ENCODE measurements at regions not wholly inside any gene's neighbourhood (a gene's known extent, or its start where the extent isn't known, plus 50 kb on each side); places are given as distances from the start of the nearest gene placed in this dataset.

GRCh38 chr15:98562331-98562937, 85.9 kb upstream of the IGF1R start:
- TF ChIP-seq POLR2AphosphoS5 (IDR thresholded peaks at IDR 0.05; ENCODE audit: low read depth, low read length) (no peak), REST (IDR thresholded peaks at IDR 0.05; ENCODE audit: insufficient read depth in 1 of 2, low read depth in 2 of 2, low read length in 2 of 2) (no peak), TAF1 (IDR thresholded peaks at IDR 0.05; ENCODE audit: borderline replicate concordance, insufficient read depth, low read length) (no peak), SIN3A (IDR thresholded peaks at IDR 0.05; ENCODE audit: borderline replicate concordance, insufficient read depth, low read length) (no peak), FOXP2 (optimal IDR thresholded peaks at IDR 0.05; ENCODE audit: borderline replicate concordance, extremely low read depth, extremely low read length, insufficient read depth) (no peak)

- TF ChIP-seq POLR2AphosphoS5 (IDR thresholded peaks at IDR 0.05; ENCODE audit: low read depth, low read length) (no peak), TAF1 (IDR thresholded peaks at IDR 0.05; ENCODE audit: borderline replicate concordance, insufficient read depth, low read length) (no peak), FOXP2 (optimal IDR thresholded peaks at IDR 0.05; ENCODE audit: borderline replicate concordance, extremely low read depth, extremely low read length, insufficient read depth) (no peak), SIN3A (IDR thresholded peaks at IDR 0.05; ENCODE audit: borderline replicate concordance, insufficient read depth, low read length) (no peak)
Measured at GRCh38 chr15:98565566-98565965, 82.8 kb upstream of the IGF1R start.

- TF ChIP-seq FOXP2 (optimal IDR thresholded peaks at IDR 0.05; ENCODE audit: borderline replicate concordance, extremely low read depth, extremely low read length, insufficient read depth) (no peak), TAF1 (IDR thresholded peaks at IDR 0.05; ENCODE audit: borderline replicate concordance, insufficient read depth, low read length) (no peak), REST (IDR thresholded peaks at IDR 0.05; ENCODE audit: insufficient read depth in 1 of 2, low read depth in 2 of 2, low read length in 2 of 2) (no peak), POLR2AphosphoS5 (IDR thresholded peaks at IDR 0.05; ENCODE audit: low read depth, low read length) (no peak), SIN3A (IDR thresholded peaks at IDR 0.05; ENCODE audit: borderline replicate concordance, insufficient read depth, low read length) (no peak)
Measured at GRCh38 chr15:98567951-98568350, 80.4 kb upstream of the IGF1R start.

GRCh38 chr15:98568382-98569017, 79.8 kb upstream of the IGF1R start:
- TF ChIP-seq POLR2AphosphoS5 (IDR thresholded peaks at IDR 0.05; ENCODE audit: low read depth, low read length): no peak
- TF ChIP-seq FOXP2 (optimal IDR thresholded peaks at IDR 0.05; ENCODE audit: borderline replicate concordance, extremely low read depth, extremely low read length, insufficient read depth): no peak
- no peak for TF ChIP-seq REST (IDR thresholded peaks at IDR 0.05; ENCODE audit: insufficient read depth in 1 of 2, low read depth in 2 of 2, low read length in 2 of 2)
- no peak for TF ChIP-seq TAF1 (IDR thresholded peaks at IDR 0.05; ENCODE audit: borderline replicate concordance, insufficient read depth, low read length)
- no peak for TF ChIP-seq SIN3A (IDR thresholded peaks at IDR 0.05; ENCODE audit: borderline replicate concordance, insufficient read depth, low read length)

- TF ChIP-seq FOXP2 (optimal IDR thresholded peaks at IDR 0.05; ENCODE audit: borderline replicate concordance, extremely low read depth, extremely low read length, insufficient read depth) (no peak), TAF1 (IDR thresholded peaks at IDR 0.05; ENCODE audit: borderline replicate concordance, insufficient read depth, low read length) (no peak), POLR2AphosphoS5 (IDR thresholded peaks at IDR 0.05; ENCODE audit: low read depth, low read length) (no peak), REST (IDR thresholded peaks at IDR 0.05; ENCODE audit: insufficient read depth in 1 of 2, low read depth in 2 of 2, low read length in 2 of 2) (no peak), SIN3A (IDR thresholded peaks at IDR 0.05; ENCODE audit: borderline replicate concordance, insufficient read depth, low read length) (no peak)
Measured at GRCh38 chr15:98570119-98570518, 78.2 kb upstream of the IGF1R start.

Measured in PFSK-1 (cell line).